DMS153 (cell line): ENCODE measurements at regions not wholly inside any gene's neighbourhood (a gene's known extent, or its start where the extent isn't known, plus 50 kb on each side); places are given as distances from the start of the nearest gene placed in this dataset.
"Not testable (repeated sequence)": the region's sequence is repeated elsewhere in the genome, so short reads cannot be mapped to it uniquely, and the experiment has no call there.

ENCODE experiments used
- DNase-seq: peaks from one replicate; lab custom pipeline; 2025; lab: John Stamatoyannopoulos, UW

GRCh38 chr6:165782812-165783211 is 119.8 kb upstream of the PDE10A start:
- DNase-seq = no peak

DNA sequence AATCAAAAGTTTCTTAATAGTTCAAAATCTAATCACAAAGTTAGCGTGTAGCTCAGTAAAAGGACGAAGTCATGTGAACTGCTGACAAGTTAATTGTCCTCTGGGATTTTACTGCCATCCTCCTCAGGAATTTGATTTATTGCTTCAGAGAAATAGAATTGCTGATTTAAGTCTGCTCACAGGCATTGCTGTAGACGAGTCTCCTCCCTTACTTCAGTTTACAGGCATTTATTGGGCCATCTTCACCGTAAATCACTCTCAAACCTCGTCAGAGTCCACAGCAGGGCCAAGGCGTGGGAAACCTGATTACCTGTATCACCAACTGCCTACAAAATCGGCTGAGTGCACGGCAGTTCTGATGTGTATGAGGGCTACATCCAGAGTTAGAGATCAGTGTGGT is 119.1 kb upstream of the PDE10A start:
- DNase-seq = no peak

- DNase-seq = no peak
These were observed 114.6 kb upstream of the PDE10A start for GRCh38 chr6:165777680-165778079.

- DNase-seq = no peak
These were observed 113.7 kb upstream of the PDE10A start for GRCh38 chr6:165776691-165777090.

GRCh38 chr6:165775721-165776120 is 112.7 kb upstream of the PDE10A start:
- no peak for DNase-seq

DNA sequence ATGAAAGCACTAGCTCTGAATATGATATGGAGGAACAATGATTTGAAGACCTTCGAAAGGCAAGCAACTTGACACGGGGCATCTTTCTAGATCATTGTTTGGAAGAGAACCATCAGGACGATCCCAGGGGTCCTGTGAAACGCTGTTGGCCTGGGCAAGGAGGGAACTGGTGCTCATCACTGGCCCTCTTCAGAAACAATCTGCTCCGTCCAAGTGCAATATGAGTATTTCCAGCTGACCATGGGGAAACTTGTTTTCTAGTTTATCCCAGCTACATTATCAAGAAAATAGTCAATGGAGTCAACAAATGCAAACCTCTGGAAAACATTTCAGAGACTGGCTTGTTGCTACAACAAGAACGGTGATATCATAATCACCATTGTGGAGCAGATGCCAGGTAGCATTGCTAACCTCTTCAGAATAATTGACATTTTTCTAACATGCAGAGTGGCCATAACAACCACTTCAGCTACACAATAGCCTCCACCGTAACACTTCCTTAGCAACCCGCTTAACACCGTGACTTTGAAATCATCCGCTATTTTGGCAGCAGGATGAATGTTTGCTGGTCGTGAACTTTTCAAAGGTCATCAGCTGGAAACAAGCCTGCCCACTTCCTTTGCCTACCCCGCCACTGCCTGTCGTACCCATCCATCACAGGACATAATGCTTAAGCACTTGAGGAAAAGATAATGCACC is 112.0 kb upstream of the PDE10A start:
- peak; percentile 99 for DNase-seq

- no peak for DNase-seq
These were observed 107.5 kb upstream of the PDE10A start for GRCh38 chr6:165770397-165771082.

DNA sequence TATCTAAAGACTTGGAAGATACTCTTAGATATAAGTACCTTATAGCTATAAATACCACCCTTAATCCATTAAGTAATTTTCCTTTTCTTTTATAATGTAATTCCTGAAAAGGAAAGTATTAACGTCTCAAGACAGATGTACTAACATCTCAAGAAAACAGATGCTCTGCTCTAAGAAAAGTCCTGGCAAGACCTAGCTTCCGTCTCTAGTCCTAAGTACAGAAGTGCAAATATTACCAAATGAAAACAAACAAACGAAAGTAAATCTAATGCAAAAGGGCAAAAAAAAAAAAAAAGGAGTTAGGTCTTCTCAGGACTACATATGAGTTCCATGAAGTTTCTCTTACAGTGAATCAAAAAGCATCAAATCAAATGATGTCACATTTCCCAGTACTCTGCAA is 106.8 kb upstream of the PDE10A start:
- no peak for DNase-seq

DNA sequence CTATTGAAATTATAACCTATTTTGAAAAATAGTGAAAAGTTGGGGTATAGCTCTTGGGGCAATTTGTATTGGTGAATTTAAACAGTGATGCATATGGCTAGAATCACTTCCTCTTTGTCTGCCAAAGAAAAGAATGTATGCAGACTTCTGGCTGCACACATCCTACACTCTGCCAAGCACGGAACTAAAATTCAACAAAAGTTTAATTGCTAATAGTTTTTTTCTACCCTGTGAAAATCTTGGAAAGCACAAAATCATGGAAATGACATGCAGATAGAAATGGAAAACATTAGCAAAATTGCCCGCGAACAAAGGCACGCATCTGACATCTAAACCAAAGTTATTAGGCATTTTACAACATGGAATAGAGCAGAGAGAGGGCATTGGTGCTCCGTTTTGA is 106.4 kb upstream of the PDE10A start:
- no peak for DNase-seq

DNA sequence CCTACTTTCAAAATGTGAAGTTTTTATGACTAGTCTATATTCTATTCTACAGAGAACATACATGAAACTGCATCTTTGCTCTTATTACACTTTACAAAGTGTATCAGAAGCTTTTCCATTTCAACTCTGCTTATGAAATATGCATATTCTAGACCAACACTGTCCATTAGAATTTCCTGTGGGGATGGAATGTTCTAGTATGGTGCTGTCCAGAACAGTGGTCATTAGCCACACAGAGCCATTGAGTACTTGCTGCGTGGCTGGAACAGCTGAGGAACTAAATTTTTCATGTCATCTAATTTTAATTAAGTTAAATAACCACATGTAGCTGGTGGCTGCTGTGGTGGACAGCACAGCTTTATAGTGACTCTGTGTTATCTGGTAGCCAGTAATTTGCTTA is 105.9 kb upstream of the PDE10A start:
- DNase-seq = no peak

DNA sequence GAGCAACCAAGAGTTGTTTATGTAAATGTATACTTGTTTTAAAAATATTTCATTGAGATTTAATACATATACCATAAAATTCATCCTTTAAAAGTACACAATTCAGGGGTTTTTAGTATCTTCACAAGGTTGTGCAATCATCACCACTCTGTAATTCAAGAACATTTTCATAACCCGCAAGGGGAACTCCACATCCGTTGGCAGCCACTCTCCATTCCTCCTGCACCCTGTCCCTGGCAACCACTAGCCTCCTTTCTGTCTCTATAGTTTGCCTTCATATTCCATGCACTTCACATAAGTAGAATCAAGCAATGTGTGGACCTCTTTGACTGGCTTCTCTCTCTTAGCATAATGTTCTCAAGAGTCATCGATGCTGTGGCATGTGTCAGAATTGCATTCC is 104.2 kb upstream of the PDE10A start:
- no peak for DNase-seq

DNA sequence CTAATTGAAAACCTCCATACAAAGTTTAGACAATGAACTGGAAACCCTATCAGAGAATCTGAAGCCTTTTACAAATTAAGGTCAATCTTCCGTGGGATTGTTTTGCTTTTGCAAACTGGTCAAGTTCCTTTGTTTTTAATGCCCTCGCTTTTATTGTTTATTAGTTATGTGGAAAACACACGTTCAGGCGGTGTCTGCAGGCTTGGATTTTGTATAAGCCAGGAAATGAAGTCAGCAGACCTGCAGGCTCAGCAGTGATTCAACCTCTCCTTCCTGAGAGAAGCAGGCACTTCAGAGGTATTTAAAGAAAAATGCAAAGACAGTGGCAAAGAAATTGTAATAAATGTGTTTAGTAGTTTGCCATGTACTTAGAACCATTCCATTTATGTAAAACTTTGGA is 103.4 kb upstream of the PDE10A start:
- DNase-seq = no peak

GRCh38 chr6:165766026-165766425 is 103.0 kb upstream of the PDE10A start:
- no peak for DNase-seq

DNA sequence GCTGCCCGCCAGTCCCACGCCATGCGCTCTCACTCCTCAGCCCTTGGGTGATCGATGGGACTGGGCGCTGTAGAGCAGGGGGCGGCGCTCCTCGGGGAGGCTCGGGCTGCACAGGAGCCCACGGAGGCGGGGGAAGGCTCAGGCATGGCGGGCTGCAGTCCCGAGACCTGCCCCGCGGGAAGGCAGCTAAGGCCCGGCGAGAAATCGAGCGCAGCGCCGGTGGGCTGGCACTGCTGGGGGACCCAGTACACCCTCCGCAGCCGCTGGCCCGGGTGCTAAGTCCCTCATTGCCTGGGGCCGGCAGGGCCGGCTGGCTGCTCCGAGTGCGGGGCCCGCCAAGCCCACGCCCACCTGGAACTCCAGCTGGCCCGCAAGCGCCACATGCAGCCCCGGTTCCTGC is 102.2 kb upstream of the PDE10A start:
- DNase-seq = not testable (repeated sequence)

- DNase-seq = no peak
These were observed 99.8 kb upstream of the PDE10A start for GRCh38 chr6:165762876-165763275.

- no peak for DNase-seq
These were observed 99.1 kb upstream of the PDE10A start for GRCh38 chr6:165762125-165762524.

DNA sequence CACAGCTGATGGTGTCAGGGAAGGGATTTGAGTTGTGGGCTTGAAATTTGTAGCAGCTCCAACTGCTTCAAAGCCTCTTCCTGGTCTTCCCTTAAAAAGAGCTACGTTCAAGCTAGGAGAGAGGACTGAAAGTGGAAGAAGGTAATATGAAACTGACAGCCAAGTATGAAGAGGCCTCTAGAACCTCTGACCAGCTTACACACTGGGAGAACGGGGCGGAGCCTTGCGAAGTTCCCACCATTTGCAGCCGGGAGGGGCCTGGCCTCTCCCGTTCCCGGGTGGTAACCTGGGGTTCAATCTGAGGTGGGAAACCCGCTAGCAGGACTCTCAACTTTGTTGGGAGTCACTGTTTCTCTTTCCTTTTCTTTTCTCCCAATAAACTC is 97.8 kb upstream of the PDE10A start:
- no peak for DNase-seq

GRCh38 chr6:165760126-165760802 is 97.2 kb upstream of the PDE10A start:
- DNase-seq = no peak

DNA sequence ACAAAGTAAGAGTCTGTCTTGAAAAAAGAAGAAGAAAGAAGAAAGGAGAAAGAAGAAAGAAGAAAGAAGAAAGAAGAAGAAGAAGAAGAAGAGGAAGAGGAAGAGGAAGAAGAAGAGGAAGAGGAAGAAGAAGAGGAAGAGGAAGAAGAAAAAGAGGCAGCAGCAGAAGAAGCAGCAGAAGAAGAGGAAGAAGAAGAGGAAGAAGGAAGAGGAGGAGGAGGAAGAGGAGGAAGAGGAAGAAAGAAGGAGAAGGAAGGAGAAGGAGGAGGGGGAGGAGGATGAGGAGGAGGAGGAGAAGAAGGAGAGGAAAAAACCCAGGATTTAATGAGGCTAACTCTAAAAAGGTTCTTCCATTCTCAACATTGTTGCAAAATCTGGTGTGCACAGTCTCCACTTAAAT is 95.4 kb upstream of the PDE10A start:
- no peak for DNase-seq

- DNase-seq = no peak
These were observed 92.5 kb upstream of the PDE10A start for GRCh38 chr6:165755583-165755982.

DNA sequence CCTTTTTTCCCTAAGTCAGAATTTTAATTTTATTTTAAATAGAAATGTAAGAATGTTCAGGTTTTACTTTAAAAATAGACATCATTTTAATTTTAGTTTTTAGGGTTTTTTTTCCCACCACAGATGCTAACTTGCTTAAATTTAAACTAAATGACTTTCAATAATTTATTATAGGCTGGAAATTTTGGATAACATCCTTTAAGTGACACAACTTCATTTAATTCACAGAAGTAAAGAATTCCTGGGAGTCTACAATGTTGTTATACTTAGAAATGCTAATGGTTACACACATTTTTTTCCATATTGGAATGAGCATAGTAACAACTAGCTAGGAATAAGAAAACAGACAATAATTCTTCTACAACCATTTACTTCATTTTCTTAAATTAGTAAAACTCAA is 90.5 kb upstream of the PDE10A start:
- DNase-seq = no peak

GRCh38 chr6:165752451-165752850 is 89.4 kb upstream of the PDE10A start:
- DNase-seq = no peak

DNA sequence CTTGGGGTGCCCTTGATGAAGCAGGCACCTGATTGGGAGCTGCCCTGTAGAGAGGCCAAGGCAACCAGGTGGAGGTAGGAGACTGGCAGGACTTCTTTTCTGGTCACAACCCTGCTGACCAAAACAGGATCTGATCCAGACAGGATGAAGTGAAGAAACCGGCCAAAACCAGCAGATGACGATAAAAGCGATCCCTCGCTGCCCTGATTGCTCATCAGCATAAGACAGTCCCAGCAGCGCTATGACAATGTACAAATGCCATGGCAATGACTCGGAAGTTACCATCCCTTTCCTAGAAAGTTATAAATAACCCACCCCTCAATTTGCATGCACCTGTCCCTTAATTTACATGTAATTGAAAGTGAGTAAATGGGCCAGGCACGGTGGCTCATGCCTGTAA is 88.4 kb upstream of the PDE10A start:
- DNase-seq = no peak
